ENCODE measurements at regions not wholly inside any gene's neighbourhood (a gene's known extent, or its start where the extent isn't known, plus 50 kb on each side); places are given as distances from the start of the nearest gene placed in this dataset.

GRCh38 chr7:98679741-98680140, 62.7 kb downstream of the NPTX2 start:
- Histone ChIP-seq H3K4me1 (ENCODE audit: insufficient read depth, low read length, poor library complexity, severe bottlenecking) (no peaks in the 10 kb centered on the region), H3K9me3 (ENCODE audit: low read depth, low read length, poor library complexity, severe bottlenecking) (no peaks in the 10 kb centered on the region), H3K27ac (ENCODE audit: low read depth, low read length, poor library complexity, severe bottlenecking) (no peak overlapping the region), H3K36me3 (ENCODE audit: insufficient read depth, low read length, poor library complexity, severe bottlenecking) (no peaks in the 10 kb centered on the region), H3K4me3 (ENCODE audit: low read depth, low read length, poor library complexity, severe bottlenecking) (no peak overlapping the region), H3K27me3 (replicated peaks; ENCODE audit: insufficient read depth, low read depth, low read length, poor library complexity) (peaks cover 10% of the 10 kb centered on the region)
- CTCF ChIA-PET = no interaction called here
- intact Hi-C loops (cut with micrococcal nuclease; ENCODE audit: unreplicated experiment) = no loop called here
- no TSS peak for BruUV-seq (replicated peaks)
- DNase-seq (ENCODE audit: low spot score) = no peak
- POLR2A ChIA-PET (ENCODE audit: low non-redundant PET) = no interaction called here
- no peak for TF ChIP-seq CTCF (conservative IDR thresholded peaks at IDR 0.05; ENCODE audit: low read depth, low read length)
- TF ChIP-seq EZH2 (IDR thresholded peaks at IDR 0.05; ENCODE audit: borderline replicate concordance, low read depth, low read length, poor library complexity, severe bottlenecking) = no peak

- no peak for DNase-seq (ENCODE audit: low spot score)
- H3K27me3 ChIP-seq (replicated peaks; ENCODE audit: insufficient read depth, low read depth, low read length, poor library complexity) = peaks cover 10% of the 10 kb centered on the region
- no peak for TF ChIP-seq EZH2 (IDR thresholded peaks at IDR 0.05; ENCODE audit: borderline replicate concordance, low read depth, low read length, poor library complexity, severe bottlenecking)
- TF ChIP-seq CTCF (conservative IDR thresholded peaks at IDR 0.05; ENCODE audit: low read depth, low read length) = no peak
- BruUV-seq (replicated peaks) = no TSS peak
- H3K4me1 ChIP-seq (ENCODE audit: insufficient read depth, low read length, poor library complexity, severe bottlenecking) = no peaks in the 10 kb centered on the region
- no peaks in the 10 kb centered on the region for H3K36me3 ChIP-seq (ENCODE audit: insufficient read depth, low read length, poor library complexity, severe bottlenecking)
- H3K9me3 ChIP-seq (ENCODE audit: low read depth, low read length, poor library complexity, severe bottlenecking) = no peaks in the 10 kb centered on the region
- ChIA-PET POLR2A (ENCODE audit: low non-redundant PET) (no interaction called here), CTCF (interaction anchor here (0.5 kb wide), 1 partner anchor 281 kb away, joined by 6 read pairs; the partner anchor contains the start of gene BAIAP2L1)
- intact Hi-C loops (cut with micrococcal nuclease; ENCODE audit: unreplicated experiment) = no loop called here
- no peak overlapping the region for H3K27ac ChIP-seq (ENCODE audit: low read depth, low read length, poor library complexity, severe bottlenecking)
- no peak overlapping the region for H3K4me3 ChIP-seq (ENCODE audit: low read depth, low read length, poor library complexity, severe bottlenecking)
Observed at GRCh38 chr7:98681511-98681910, 64.4 kb downstream of the NPTX2 start.

GRCh38 chr7:98681951-98682350, 64.9 kb downstream of the NPTX2 start:
- TF ChIP-seq EZH2 (IDR thresholded peaks at IDR 0.05; ENCODE audit: borderline replicate concordance, low read depth, low read length, poor library complexity, severe bottlenecking) (no peak), CTCF (conservative IDR thresholded peaks at IDR 0.05; ENCODE audit: low read depth, low read length) (no peak)
- DNase-seq (ENCODE audit: low spot score) = peak; percentile 8
- Histone ChIP-seq H3K36me3 (ENCODE audit: insufficient read depth, low read length, poor library complexity, severe bottlenecking) (no peaks in the 10 kb centered on the region), H3K4me1 (ENCODE audit: insufficient read depth, low read length, poor library complexity, severe bottlenecking) (no peaks in the 10 kb centered on the region), H3K27me3 (replicated peaks; ENCODE audit: insufficient read depth, low read depth, low read length, poor library complexity) (peaks cover 10% of the 10 kb centered on the region), H3K9me3 (ENCODE audit: low read depth, low read length, poor library complexity, severe bottlenecking) (no peaks in the 10 kb centered on the region), H3K27ac (ENCODE audit: low read depth, low read length, poor library complexity, severe bottlenecking) (no peak overlapping the region), H3K4me3 (ENCODE audit: low read depth, low read length, poor library complexity, severe bottlenecking) (no peak overlapping the region)
- CTCF ChIA-PET = interaction anchor here (0.5 kb wide), 1 partner anchor 281 kb away, joined by 6 read pairs; the partner anchor contains the start of gene BAIAP2L1
- POLR2A ChIA-PET (ENCODE audit: low non-redundant PET) = no interaction called here
- no TSS peak for BruUV-seq (replicated peaks)
- intact Hi-C loops (cut with micrococcal nuclease; ENCODE audit: unreplicated experiment) = no loop called here

All from A673 (cell line).